ENCODE measurements at regions not wholly inside any gene's neighbourhood (a gene's known extent, or its start where the extent isn't known, plus 50 kb on each side); places are given as distances from the start of the nearest gene placed in this dataset.

DNA sequence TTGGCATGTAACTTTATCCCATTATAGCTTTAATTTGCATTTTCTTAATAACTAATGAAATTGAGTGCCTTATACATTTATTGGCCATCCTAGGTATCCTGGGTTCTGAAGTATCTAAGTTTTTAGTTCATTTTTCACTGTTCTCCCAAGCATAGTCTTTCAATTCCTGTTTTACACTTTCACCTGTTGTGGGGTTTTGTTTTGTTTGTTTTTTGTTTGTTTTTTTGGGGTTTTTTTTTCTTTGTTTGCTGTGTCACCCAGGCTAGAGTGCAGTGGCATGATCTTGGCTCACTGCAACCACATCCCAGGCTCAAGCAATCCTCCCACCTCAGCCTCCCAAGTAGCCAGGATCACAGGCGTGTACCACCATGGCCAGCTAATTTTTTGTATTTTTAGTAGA is 83.1 kb upstream of the GADL1 start:
- TF ChIP-seq, protein P1, sequence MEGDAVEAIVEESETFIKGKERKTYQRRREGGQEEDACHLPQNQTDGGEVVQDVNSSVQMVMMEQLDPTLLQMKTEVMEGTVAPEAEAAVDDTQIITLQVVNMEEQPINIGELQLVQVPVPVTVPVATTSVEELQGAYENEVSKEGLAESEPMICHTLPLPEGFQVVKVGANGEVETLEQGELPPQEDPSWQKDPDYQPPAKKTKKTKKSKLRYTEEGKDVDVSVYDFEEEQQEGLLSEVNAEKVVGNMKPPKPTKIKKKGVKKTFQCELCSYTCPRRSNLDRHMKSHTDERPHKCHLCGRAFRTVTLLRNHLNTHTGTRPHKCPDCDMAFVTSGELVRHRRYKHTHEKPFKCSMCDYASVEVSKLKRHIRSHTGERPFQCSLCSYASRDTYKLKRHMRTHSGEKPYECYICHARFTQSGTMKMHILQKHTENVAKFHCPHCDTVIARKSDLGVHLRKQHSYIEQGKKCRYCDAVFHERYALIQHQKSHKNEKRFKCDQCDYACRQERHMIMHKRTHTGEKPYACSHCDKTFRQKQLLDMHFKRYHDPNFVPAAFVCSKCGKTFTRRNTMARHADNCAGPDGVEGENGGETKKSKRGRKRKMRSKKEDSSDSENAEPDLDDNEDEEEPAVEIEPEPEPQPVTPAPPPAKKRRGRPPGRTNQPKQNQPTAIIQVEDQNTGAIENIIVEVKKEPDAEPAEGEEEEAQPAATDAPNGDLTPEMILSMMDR (conservative IDR thresholded peaks at IDR 0.05; ENCODE audit: low read depth in 2 of 2), result no peak
- TF ChIP-seq POLR2AphosphoS5 (IDR thresholded peaks at IDR 0.05; ENCODE audit: low read depth) (no peak), CREB1 (CRISPR knock-in tag; IDR thresholded peaks at IDR 0.05; ENCODE audit: low read depth) (no peak), JUNB (IDR thresholded peaks at IDR 0.05; ENCODE audit: unreplicated experiment) (no peak), NANOG (IDR thresholded peaks at IDR 0.05; ENCODE audit: borderline replicate concordance) (no peak)
- TF ChIP-seq, protein P2, sequence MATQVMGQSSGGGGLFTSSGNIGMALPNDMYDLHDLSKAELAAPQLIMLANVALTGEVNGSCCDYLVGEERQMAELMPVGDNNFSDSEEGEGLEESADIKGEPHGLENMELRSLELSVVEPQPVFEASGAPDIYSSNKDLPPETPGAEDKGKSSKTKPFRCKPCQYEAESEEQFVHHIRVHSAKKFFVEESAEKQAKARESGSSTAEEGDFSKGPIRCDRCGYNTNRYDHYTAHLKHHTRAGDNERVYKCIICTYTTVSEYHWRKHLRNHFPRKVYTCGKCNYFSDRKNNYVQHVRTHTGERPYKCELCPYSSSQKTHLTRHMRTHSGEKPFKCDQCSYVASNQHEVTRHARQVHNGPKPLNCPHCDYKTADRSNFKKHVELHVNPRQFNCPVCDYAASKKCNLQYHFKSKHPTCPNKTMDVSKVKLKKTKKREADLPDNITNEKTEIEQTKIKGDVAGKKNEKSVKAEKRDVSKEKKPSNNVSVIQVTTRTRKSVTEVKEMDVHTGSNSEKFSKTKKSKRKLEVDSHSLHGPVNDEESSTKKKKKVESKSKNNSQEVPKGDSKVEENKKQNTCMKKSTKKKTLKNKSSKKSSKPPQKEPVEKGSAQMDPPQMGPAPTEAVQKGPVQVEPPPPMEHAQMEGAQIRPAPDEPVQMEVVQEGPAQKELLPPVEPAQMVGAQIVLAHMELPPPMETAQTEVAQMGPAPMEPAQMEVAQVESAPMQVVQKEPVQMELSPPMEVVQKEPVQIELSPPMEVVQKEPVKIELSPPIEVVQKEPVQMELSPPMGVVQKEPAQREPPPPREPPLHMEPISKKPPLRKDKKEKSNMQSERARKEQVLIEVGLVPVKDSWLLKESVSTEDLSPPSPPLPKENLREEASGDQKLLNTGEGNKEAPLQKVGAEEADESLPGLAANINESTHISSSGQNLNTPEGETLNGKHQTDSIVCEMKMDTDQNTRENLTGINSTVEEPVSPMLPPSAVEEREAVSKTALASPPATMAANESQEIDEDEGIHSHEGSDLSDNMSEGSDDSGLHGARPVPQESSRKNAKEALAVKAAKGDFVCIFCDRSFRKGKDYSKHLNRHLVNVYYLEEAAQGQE (IDR thresholded peaks at IDR 0.05; ENCODE audit: unreplicated experiment), result no peak
